ENCODE measurements at regions not wholly inside any gene's neighbourhood (a gene's known extent, or its start where the extent isn't known, plus 50 kb on each side); places are given as distances from the start of the nearest gene placed in this dataset.

DNA sequence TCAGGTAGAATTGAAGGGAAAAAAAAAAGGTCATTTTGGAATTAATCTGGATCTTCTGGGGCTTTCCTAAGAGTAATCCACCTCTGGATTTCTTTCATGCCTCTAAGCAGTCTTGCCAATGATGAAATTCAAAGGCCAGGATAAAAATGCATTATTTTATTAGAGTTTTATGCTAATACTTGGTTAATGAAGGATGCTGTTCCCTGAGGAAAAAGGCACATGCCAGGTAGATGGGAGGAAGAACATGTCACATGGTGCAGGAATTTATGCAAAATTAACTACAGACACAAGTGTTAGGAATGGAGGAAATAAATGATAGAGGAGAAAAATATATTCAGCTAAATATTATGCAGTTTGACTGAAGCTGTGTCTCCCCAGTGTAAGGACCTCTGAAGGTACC is 792.0 kb downstream of the ETS1 start:
- no TSS peak for BruUV-seq (replicated peaks)
- Histone ChIP-seq H3K27me3 (ENCODE audit: control insufficient read depth in 2 of 2, insufficient read depth in 2 of 2, low read length in 2 of 2) (no peaks in the 10 kb centered on the region), H3K9me1 (replicated peaks; ENCODE audit: control insufficient read depth, extremely low read depth, insufficient read depth, low read length) (no peaks in the 10 kb centered on the region), H3K27ac (ENCODE audit: insufficient read depth, low read depth, low read length) (no peak overlapping the region), H3K36me3 (ENCODE audit: control insufficient read depth in 2 of 2, extremely low read depth in 1 of 2, insufficient read depth in 2 of 2, low read length in 2 of 2) (no peaks in the 10 kb centered on the region), H3K4me3 (replicated peaks in 1 of 3; ENCODE audit: insufficient read depth in 1 of 3, low read depth in 1 of 3, low read length in 3 of 3) (no peak overlapping the region), H3K9me3 (replicated peaks; ENCODE audit: control insufficient read depth, insufficient read depth, low read length) (no peaks in the 10 kb centered on the region), H4K20me1 (replicated peaks; ENCODE audit: control insufficient read depth, extremely low read depth, insufficient read depth, low read length) (no peaks in the 10 kb centered on the region), H3K4me1 (ENCODE audit: control insufficient read depth, extremely low read depth, insufficient read depth, low read length) (no peaks in the 10 kb centered on the region), H2AFZ (ENCODE audit: low read depth, low read length) (no peak overlapping the region), H3K79me2 (ENCODE audit: control insufficient read depth, insufficient read depth, low read length) (no peaks in the 10 kb centered on the region), H3K9ac (replicated peaks; ENCODE audit: extremely low read depth, insufficient read depth, low read length) (no peak overlapping the region), H3K4me2 (ENCODE audit: insufficient read depth, low read length) (no peak overlapping the region)
- TF ChIP-seq JUN (IDR thresholded peaks at IDR 0.05; ENCODE audit: borderline replicate concordance, insufficient read depth, insufficient read length, low read depth) (no peak), GATA2 (IDR thresholded peaks at IDR 0.05; ENCODE audit: insufficient read depth, insufficient read length, low read depth, low read length) (no peak), POLR2A (IDR thresholded peaks at IDR 0.05; ENCODE audit: low read depth, low read length) (no peak)
- TF ChIP-seq, protein P1, sequence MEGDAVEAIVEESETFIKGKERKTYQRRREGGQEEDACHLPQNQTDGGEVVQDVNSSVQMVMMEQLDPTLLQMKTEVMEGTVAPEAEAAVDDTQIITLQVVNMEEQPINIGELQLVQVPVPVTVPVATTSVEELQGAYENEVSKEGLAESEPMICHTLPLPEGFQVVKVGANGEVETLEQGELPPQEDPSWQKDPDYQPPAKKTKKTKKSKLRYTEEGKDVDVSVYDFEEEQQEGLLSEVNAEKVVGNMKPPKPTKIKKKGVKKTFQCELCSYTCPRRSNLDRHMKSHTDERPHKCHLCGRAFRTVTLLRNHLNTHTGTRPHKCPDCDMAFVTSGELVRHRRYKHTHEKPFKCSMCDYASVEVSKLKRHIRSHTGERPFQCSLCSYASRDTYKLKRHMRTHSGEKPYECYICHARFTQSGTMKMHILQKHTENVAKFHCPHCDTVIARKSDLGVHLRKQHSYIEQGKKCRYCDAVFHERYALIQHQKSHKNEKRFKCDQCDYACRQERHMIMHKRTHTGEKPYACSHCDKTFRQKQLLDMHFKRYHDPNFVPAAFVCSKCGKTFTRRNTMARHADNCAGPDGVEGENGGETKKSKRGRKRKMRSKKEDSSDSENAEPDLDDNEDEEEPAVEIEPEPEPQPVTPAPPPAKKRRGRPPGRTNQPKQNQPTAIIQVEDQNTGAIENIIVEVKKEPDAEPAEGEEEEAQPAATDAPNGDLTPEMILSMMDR (IDR thresholded peaks at IDR 0.05; ENCODE audit: extremely low read depth in 1 of 2, insufficient read depth in 1 of 2, low read depth in 1 of 2, low read length in 2 of 2) = no peak
- ChIA-PET CTCF (no interaction called here), POLR2A (no interaction called here)
- FAIRE-seq (no peak), DNase-seq (ENCODE audit: low read depth, low spot score) (no peak)
- intact Hi-C loops (cut with micrococcal nuclease) (no loop called here), dilution Hi-C loops (cut with MboI; ENCODE audit: extremely low pct_ligation_motif_present, low sequenced_read_pairs) (no loop called here)

DNA sequence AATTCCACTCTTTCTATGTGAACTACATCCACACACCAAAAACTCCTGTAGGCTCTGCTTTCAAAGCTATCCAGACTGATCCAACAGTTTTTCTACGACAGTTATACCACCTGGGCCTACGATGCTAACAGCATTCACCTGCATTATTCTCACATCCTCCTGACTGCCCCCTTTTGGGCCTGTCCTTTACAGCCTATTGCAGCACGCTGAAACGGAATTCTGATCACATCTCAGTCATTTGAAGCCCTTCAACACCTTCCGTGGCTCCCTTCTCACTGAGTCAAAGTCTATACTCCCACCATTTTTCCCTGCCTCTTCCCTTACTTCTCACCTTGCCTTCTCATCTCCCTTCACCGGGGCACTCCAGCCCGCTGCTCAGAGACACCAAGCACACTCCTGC is 791.3 kb upstream of the KIRREL3 start:
- DNase-seq (ENCODE audit: low read depth, low spot score) (no peak), FAIRE-seq (no peak)
- POLR2A ChIA-PET = no interaction called here
- CTCF ChIA-PET = no interaction called here
- no peak overlapping the region for H3K4me3 ChIP-seq (replicated peaks in 1 of 3; ENCODE audit: insufficient read depth in 1 of 3, low read depth in 1 of 3, low read length in 3 of 3)
- H4K20me1 ChIP-seq (replicated peaks; ENCODE audit: control insufficient read depth, extremely low read depth, insufficient read depth, low read length) = no peaks in the 10 kb centered on the region
- intact Hi-C loops (cut with micrococcal nuclease) = loop anchor here (2.0 kb wide), 1 partner anchor 321 kb away; no protein-coding TSS in a partner anchor
- BruUV-seq (replicated peaks) = no TSS peak
- no peak overlapping the region for H2AFZ ChIP-seq (ENCODE audit: low read depth, low read length)
- H3K4me2 ChIP-seq (ENCODE audit: insufficient read depth, low read length) = no peak overlapping the region
- TF ChIP-seq MYC (IDR thresholded peaks at IDR 0.05; ENCODE audit: low read depth, low read length) = no peak
- TF ChIP-seq JUN (IDR thresholded peaks at IDR 0.05; ENCODE audit: borderline replicate concordance, insufficient read depth, insufficient read length, low read depth) = no peak
- H3K9me1 ChIP-seq (replicated peaks; ENCODE audit: control insufficient read depth, extremely low read depth, insufficient read depth, low read length) = no peaks in the 10 kb centered on the region
- H3K36me3 ChIP-seq (ENCODE audit: control insufficient read depth in 2 of 2, extremely low read depth in 1 of 2, insufficient read depth in 2 of 2, low read length in 2 of 2) = no peaks in the 10 kb centered on the region
- no peaks in the 10 kb centered on the region for H3K79me2 ChIP-seq (ENCODE audit: control insufficient read depth, insufficient read depth, low read length)
- H3K27ac ChIP-seq (ENCODE audit: insufficient read depth, low read depth, low read length) = no peak overlapping the region
- no peaks in the 10 kb centered on the region for H3K9me3 ChIP-seq (replicated peaks; ENCODE audit: control insufficient read depth, insufficient read depth, low read length)
- no peaks in the 10 kb centered on the region for H3K27me3 ChIP-seq (ENCODE audit: control insufficient read depth in 2 of 2, insufficient read depth in 2 of 2, low read length in 2 of 2)
- no peak overlapping the region for H3K9ac ChIP-seq (replicated peaks; ENCODE audit: extremely low read depth, insufficient read depth, low read length)
- no peaks in the 10 kb centered on the region for H3K4me1 ChIP-seq (ENCODE audit: control insufficient read depth, extremely low read depth, insufficient read depth, low read length)
- dilution Hi-C loops (cut with MboI; ENCODE audit: extremely low pct_ligation_motif_present, low sequenced_read_pairs) = no loop called here

Measured in endothelial cell of umbilical vein (primary cell).